ENCODE measurements at regions not wholly inside any gene's neighbourhood (a gene's known extent, or its start where the extent isn't known, plus 50 kb on each side); places are given as distances from the start of the nearest gene placed in this dataset.

GRCh38 chr7:93773446-93773845 lies 117.1 kb downstream of the TFPI2 start:
- TF ChIP-seq POLR2AphosphoS5 (IDR thresholded peaks at IDR 0.05) = no peak
- no peak for TF ChIP-seq CTCF (IDR thresholded peaks at IDR 0.05 in 8 of 11, conservative IDR thresholded peaks at IDR 0.05 in 3 of 11)
- no peak for TF ChIP-seq POLR2A (IDR thresholded peaks at IDR 0.05)

Measured in spleen (tissue), 7 donors.